ENCODE measurements at regions not wholly inside any gene's neighbourhood (a gene's known extent, or its start where the extent isn't known, plus 50 kb on each side); places are given as distances from the start of the nearest gene placed in this dataset.
A peak's percentile ranks its signal among the peaks of the same experiment; 100 is the strongest.
"Not testable (repeated sequence)": the region's sequence is repeated elsewhere in the genome, so short reads cannot be mapped to it uniquely, and the experiment has no call there.

GRCh38 chr12:60231303-60231702 lies 635.5 kb downstream of the SLC16A7 start:
- no peaks in the 10 kb centered on the region for H3K4me1 ChIP-seq (ENCODE audit: control insufficient read depth, extremely low read depth, insufficient read depth, low read length)
- no peak for TF ChIP-seq CTCF (optimal IDR thresholded peaks at IDR 0.05 in 1 of 3, IDR thresholded peaks at IDR 0.05 in 1 of 3, conservative IDR thresholded peaks at IDR 0.05 in 1 of 3; ENCODE audit: extremely low read depth in 1 of 3, insufficient read depth in 2 of 3, low read length in 3 of 3)
- TF ChIP-seq EZH2 (IDR thresholded peaks at IDR 0.05; ENCODE audit: low read length) = no peak
- no peak overlapping the region for H3K4me3 ChIP-seq (ENCODE audit: control insufficient read depth in 2 of 3, extremely low read depth in 1 of 3, insufficient read depth in 2 of 3, low read depth in 1 of 3, low read length in 3 of 3)
- no peak overlapping the region for H3K4me2 ChIP-seq (ENCODE audit: control insufficient read depth, extremely low read depth, insufficient read depth, low read depth, low read length)
- no peak overlapping the region for H3K9ac ChIP-seq (ENCODE audit: control insufficient read depth, extremely low read depth, insufficient read depth, low read length)
- H2AFZ ChIP-seq (ENCODE audit: control insufficient read depth, low read length) = no peak overlapping the region
- dilution Hi-C loops (cut with MboI; ENCODE audit: extremely low pct_ligation_motif_present, low sequenced_read_pairs) = no loop called here
- DNase-seq (ENCODE audit: low read depth, low spot score) = no peak
- H3K9me3 ChIP-seq (ENCODE audit: control insufficient read depth, low read depth, low read length) = no peaks in the 10 kb centered on the region
- H4K20me1 ChIP-seq (ENCODE audit: control insufficient read depth, extremely low read depth, insufficient read depth, low read length) = no peaks in the 10 kb centered on the region
- H3K9me1 ChIP-seq (ENCODE audit: control insufficient read depth, extremely low read depth, insufficient read depth, low read length) = no peaks in the 10 kb centered on the region
- H3K79me2 ChIP-seq (ENCODE audit: control insufficient read depth, insufficient read depth, low read length) = no peaks in the 10 kb centered on the region
- no peak overlapping the region for H3K27ac ChIP-seq (ENCODE audit: control insufficient read depth, insufficient read depth, low read length)
- FAIRE-seq = peak; percentile 52
- no peaks in the 10 kb centered on the region for H3K36me3 ChIP-seq (ENCODE audit: control insufficient read depth in 2 of 2, extremely low read depth in 1 of 2, insufficient read depth in 2 of 2, low read length in 2 of 2)
- no peaks in the 10 kb centered on the region for H3K27me3 ChIP-seq (ENCODE audit: control insufficient read depth, extremely low read depth, insufficient read depth, low read length)

GRCh38 chr12:60231976-60232907 lies 636.4 kb downstream of the SLC16A7 start:
- no peaks in the 10 kb centered on the region for H3K4me1 ChIP-seq (ENCODE audit: control insufficient read depth, extremely low read depth, insufficient read depth, low read length)
- no peak overlapping the region for H2AFZ ChIP-seq (ENCODE audit: control insufficient read depth, low read length)
- no peak for FAIRE-seq
- H3K27ac ChIP-seq (ENCODE audit: control insufficient read depth, insufficient read depth, low read length) = no peak overlapping the region
- H3K4me2 ChIP-seq (ENCODE audit: control insufficient read depth, extremely low read depth, insufficient read depth, low read depth, low read length) = no peak overlapping the region
- H3K36me3 ChIP-seq (ENCODE audit: control insufficient read depth in 2 of 2, extremely low read depth in 1 of 2, insufficient read depth in 2 of 2, low read length in 2 of 2) = no peaks in the 10 kb centered on the region
- DNase-seq (ENCODE audit: low read depth, low spot score) = no peak
- TF ChIP-seq EZH2 (IDR thresholded peaks at IDR 0.05; ENCODE audit: low read length) (no peak), CTCF (optimal IDR thresholded peaks at IDR 0.05 in 1 of 3, IDR thresholded peaks at IDR 0.05 in 1 of 3, conservative IDR thresholded peaks at IDR 0.05 in 1 of 3; ENCODE audit: extremely low read depth in 1 of 3, insufficient read depth in 2 of 3, low read length in 3 of 3) (no peak)
- H3K9ac ChIP-seq (ENCODE audit: control insufficient read depth, extremely low read depth, insufficient read depth, low read length) = no peak overlapping the region
- H3K9me3 ChIP-seq (ENCODE audit: control insufficient read depth, low read depth, low read length) = no peaks in the 10 kb centered on the region
- no peaks in the 10 kb centered on the region for H3K79me2 ChIP-seq (ENCODE audit: control insufficient read depth, insufficient read depth, low read length)
- no peaks in the 10 kb centered on the region for H3K9me1 ChIP-seq (ENCODE audit: control insufficient read depth, extremely low read depth, insufficient read depth, low read length)
- H3K27me3 ChIP-seq (ENCODE audit: control insufficient read depth, extremely low read depth, insufficient read depth, low read length) = no peaks in the 10 kb centered on the region
- no peaks in the 10 kb centered on the region for H4K20me1 ChIP-seq (ENCODE audit: control insufficient read depth, extremely low read depth, insufficient read depth, low read length)
- H3K4me3 ChIP-seq (ENCODE audit: control insufficient read depth in 2 of 3, extremely low read depth in 1 of 3, insufficient read depth in 2 of 3, low read depth in 1 of 3, low read length in 3 of 3) = no peak overlapping the region
- dilution Hi-C loops (cut with MboI; ENCODE audit: extremely low pct_ligation_motif_present, low sequenced_read_pairs) = no loop called here

- H3K36me3 ChIP-seq (ENCODE audit: control insufficient read depth in 2 of 2, extremely low read depth in 1 of 2, insufficient read depth in 2 of 2, low read length in 2 of 2); dilution Hi-C loops (cut with MboI; ENCODE audit: extremely low pct_ligation_motif_present, low sequenced_read_pairs); H3K9ac ChIP-seq (ENCODE audit: control insufficient read depth, extremely low read depth, insufficient read depth, low read length); H3K4me3 ChIP-seq (ENCODE audit: control insufficient read depth in 2 of 3, extremely low read depth in 1 of 3, insufficient read depth in 2 of 3, low read depth in 1 of 3, low read length in 3 of 3); H3K9me1 ChIP-seq (ENCODE audit: control insufficient read depth, extremely low read depth, insufficient read depth, low read length); H2AFZ ChIP-seq (ENCODE audit: control insufficient read depth, low read length); H3K4me2 ChIP-seq (ENCODE audit: control insufficient read depth, extremely low read depth, insufficient read depth, low read depth, low read length); H3K27me3 ChIP-seq (ENCODE audit: control insufficient read depth, extremely low read depth, insufficient read depth, low read length); H3K79me2 ChIP-seq (ENCODE audit: control insufficient read depth, insufficient read depth, low read length); FAIRE-seq; H3K9me3 ChIP-seq (ENCODE audit: control insufficient read depth, low read depth, low read length); H3K4me1 ChIP-seq (ENCODE audit: control insufficient read depth, extremely low read depth, insufficient read depth, low read length); H4K20me1 ChIP-seq (ENCODE audit: control insufficient read depth, extremely low read depth, insufficient read depth, low read length); H3K27ac ChIP-seq (ENCODE audit: control insufficient read depth, insufficient read depth, low read length); DNase-seq (ENCODE audit: low read depth, low spot score): not testable (repeated sequence)
Measured at GRCh38 chr12:60234611-60235195, 638.9 kb downstream of the SLC16A7 start.
